ENCODE measurements at regions not wholly inside any gene's neighbourhood (a gene's known extent, or its start where the extent isn't known, plus 50 kb on each side); places are given as distances from the start of the nearest gene placed in this dataset.
A peak's percentile ranks its signal among the peaks of the same experiment; 100 is the strongest.

DNA sequence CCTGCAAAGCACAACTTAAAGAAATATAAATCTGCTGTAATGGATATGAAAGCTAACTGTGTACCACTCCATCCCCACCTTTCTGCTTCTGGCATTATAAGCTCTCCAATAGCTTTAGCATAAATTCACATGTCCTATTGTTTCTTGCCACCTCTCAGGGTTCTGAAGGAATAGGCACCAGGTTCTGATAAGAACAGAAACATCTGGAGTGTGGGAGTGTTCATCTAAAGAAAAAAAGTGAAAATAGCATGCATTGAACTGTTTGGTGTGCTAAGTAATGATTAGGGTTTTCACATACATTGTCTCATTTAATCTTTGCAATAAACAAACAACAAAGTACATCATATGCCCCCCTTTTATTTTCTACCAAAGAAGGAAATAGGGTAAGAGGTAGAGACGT lies 72.3 kb downstream of the FAM76B start:
- ATAC-seq = no peak

DNA sequence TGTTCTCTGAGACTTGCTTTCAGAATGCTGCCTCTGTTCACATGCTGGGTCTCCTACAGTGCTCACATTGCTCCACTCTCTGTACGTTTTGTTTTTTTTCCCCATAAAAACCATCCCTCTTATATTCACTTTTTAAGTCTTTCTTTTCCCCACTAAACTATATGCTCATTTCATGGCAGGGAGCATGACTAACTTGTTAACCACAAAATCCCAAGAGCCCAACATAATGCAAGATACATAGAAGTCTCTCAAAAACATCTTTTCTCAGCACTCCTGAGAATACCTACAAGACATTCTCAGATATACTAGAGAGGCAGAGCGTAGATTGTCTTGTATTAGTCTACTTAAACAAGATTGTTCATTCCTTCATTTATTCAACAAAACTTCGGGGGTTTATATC lies 73.3 kb downstream of the FAM76B start:
- ATAC-seq = no peak

DNA sequence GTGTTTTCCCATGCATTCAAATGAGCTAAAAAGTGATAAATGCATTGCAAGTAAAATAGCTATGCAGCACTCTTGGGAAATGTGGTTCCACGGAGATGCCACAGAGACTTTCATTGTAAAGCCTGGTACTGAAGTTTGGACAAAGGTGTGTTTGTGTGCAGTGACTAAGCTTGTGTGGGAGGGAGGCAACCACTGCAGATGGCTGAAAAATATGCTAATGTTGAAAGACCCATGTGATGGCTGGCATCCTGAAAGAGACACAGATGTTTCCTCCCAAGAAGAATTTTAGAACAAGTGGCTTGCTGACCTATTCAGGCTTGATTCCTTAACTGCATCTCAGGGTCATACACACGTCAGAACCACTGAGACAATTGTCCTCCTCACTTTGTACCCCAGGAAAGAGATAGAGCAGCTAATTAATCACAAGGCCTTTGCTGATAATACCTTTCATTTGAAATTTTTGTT lies 73.8 kb downstream of the FAM76B start:
- ATAC-seq = peak; percentile 85

DNA sequence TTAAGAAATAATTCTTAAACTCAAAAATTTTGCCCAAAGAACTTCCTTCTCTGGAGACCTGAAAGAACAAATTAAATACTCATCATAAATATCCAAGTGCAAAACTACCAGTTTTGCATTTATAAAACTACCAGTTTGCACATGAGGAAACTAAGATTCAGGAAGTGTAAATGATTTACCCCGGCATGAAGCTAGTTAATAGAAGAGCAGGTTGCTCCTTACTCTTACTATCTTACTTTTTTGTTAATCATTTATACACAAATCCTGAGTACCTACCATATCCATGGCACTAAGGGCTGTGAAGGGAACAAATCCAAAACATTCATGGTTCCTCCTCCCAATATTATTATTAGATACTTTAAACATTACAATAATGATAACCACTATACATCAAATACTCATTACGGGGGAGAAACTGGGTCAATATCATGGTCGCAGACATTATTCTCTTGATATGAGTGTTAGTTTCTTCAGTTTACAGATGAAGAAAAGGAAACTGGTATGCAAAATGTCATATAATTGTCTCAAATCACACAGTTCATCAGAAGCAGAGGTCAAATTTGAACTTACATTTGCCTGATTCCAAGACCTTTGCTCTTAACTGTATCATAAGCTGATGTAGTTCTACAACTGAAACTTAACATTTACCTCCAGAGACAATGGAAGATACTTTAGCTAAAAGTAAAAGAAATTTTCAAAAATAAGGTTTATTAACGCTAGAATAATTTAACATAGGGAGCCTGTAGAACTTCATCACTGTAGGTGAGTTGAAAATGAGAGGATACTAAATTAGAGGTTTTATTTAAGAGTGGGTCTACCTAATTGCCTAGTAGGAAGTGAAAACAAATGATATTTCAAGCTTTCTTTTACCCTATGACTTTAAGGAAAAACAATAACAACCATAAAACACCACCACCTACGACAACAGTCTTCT lies 74.5 kb downstream of the FAM76B start:
- ATAC-seq = no peak

DNA sequence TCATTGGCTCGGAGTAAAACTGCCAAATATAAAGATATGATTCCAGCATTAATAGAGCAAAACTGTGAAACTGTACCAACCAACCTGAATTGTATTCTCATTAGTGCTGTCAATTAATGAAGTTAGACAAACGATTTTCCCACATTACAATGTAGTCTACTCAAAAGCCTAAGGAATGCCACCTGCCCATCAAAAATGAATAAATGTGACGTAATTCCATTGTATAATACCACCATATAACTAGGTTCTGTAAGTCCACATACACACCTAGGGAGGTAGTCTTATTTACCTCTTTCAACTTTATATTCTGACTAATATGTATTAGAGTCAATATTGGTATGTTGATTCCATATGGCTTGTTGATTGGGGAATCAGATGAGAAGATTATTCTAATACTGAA lies 76.2 kb downstream of the FAM76B start:
- no peak for ATAC-seq

DNA sequence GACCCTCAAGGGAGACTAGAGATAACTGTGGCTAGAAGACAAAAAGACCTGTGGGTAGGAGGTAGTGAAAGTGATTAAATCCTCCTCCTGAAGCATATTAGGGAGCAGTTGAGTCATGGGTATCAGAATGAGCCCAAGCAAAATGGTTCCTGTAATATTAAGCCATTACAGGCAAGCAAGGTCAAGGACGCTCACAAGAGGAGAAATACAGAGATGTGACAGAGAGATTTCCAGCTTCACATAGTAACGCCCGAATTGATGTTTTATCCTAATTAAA lies 77.7 kb downstream of the FAM76B start:
- no peak for ATAC-seq

DNA sequence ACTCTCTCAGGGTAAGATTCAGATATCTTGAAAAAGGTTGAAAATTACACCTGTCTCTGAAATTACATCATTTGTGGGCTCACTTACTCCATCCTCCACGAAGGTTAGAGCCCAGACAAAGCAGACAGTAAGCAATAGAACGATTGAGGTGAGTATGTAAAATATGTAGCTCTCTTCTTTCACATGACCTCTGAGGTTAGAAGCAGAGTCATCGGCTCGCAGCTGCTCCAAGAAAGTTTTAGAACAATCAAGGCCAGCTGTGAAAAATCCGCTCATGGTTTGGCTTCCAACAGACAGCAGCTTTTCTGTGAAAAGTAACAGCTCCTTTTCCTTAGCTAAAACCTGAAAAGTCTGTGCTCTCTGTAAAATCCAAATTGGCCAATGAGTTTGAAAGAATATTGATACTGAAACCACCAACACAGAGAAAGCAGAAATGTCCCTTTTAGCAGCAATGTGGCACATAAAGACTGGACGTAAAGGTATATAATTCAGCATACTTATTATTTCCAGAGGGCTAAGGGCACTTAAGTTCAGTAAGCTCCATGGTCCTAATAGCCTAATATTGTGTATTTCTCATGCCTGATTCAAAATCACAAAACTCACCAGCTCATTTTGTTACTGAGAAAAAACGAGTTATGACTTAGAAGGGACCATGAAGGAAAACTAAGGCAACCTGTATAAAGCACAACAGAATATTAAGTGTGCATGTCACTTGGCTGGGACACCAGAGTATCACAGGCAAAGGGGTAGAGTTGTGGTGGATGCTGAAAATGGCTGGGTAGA lies 78.2 kb downstream of the FAM76B start:
- no peak for ATAC-seq

DNA sequence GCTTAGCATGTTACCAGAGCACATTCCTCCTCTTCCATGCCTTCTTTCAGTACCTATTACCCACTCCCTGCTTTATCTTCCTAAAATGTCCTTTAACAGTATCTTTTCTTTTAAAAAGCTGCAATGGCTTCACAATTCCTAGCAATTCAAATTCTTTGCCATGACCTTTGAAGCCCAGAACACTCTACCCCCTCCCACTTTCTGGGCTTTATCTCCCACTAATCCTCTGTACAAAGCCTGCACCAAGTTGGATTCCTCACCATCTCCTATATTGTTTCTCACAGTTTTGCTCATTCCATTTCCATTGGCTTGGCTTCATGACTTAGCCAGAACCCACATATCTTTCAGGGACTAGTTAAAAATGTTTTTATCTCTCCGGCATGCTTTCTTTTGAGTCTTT lies 80.9 kb downstream of the FAM76B start:
- no peak for ATAC-seq

DNA sequence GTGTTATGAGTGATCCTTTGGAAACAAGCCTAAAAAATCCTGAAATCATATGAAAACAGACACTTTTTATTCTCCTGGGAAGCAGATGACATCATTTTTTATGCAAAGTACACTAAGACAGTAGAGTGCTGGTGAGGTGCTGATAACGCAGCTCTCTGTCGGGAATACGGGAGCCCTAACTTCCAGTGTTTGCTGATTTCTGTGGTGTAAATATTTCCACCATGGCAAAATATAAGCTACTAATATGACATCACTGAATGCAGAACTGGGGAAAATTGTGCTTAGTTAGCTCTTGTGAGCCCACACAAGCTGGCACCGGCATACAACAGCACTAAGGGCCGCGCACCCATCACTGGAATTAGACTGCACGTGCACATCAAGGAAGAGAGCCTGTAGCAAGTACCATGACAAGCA lies 82.6 kb downstream of the FAM76B start:
- no peak for ATAC-seq

DNA sequence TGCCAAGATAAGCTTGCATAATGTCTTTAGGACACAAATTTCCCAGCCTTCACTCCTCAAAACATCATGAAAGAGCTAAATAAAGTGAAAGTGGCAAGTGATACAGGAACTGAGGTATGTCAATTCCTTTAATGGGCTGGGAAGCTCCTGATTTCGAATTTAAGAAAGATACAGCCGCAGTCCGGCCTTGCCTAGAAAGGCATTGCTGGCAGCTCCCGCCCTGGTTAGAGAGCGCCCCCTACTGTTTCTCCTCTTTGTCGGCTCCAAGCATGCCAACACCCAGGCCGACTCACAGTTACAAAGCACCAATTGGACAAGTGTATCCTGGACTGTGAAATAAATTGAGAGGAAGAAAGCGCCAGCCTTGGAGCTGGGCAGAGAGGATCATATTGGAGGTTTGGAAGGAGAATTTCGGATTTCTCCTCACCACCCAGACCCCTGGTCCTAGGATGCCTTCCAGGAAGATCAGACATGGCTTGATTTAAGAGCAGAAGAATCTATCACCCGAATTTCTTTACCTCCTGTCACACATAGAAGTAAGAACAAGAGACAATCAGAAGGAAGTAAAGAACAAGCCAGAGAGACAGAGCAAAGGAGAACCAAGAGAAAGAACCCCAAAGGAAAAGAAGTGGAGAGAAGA lies 84.0 kb downstream of the FAM76B start:
- ATAC-seq = peak; percentile 95

DNA sequence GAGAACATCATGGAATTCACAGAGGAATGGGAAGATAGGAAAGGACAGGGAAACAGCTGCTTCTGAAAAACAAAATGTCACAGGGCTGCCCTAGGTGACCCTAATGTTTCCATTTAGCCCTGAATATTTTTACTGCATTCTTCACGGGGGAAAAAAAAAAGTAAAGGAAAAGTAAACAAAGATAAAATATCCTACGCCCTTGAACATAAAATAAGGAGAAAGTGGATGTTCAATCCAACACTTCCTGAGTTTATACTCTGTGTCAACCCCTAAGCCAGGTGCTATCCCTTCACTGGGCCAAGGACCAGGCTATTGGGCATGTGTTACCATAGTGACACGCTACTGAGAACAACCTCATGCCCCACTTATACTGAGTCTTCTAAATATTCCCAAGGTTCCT lies 84.7 kb downstream of the FAM76B start:
- ATAC-seq = no peak

DNA sequence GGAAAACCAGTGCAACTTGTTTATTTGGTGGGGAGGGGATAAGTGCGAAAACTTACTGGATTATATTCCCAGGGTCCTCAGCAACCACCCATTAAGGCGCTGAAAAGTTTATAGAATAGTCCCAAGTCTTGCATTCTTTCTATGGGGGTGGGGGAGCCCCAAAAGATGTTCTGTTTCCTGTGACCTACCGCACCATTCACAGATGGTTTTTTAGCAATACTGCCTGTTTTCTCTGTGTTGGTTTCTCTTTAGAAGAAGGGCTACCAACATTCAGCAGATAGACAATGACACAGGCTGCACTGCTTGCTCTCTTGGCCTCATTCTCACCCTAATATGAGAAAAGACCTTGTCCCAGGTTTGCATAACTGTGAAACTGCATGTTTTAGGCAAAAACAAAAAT lies 86.5 kb downstream of the FAM76B start:
- ATAC-seq = no peak

DNA sequence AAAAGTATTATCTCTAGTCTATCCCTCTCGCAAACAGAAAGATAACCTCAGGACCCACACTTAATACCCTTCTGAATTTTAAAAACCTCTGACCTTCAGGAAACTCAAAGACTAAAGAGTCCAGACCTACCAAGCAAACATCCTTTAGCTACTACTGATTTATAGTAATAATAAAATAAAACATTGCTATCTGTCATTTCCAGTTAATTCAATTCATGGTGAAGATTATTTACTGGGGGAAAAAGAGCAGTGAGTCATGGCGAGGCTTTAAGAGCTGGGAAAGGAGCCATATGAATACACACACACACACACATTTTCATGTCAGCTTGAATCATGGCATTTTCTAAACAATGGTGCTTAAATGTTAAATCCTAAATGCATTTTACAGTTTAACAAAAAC lies 87.1 kb downstream of the FAM76B start:
- ATAC-seq = peak; percentile 57

DNA sequence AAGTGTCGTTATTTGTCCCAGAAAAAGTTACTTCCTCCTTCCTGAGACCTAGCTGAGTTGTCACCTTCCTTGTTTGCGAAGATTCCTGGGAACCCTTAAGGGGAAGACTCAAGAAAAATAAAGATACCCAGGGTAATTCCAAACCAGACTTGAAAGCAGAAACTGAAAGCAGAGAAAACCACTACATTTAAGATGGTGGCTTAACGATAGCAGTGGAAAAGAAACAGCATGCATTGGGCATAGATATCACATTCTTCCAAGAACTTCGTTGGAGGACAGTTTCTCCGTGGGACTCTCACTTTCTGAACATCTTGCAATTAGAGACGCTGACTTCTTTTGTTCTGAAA lies 89.1 kb downstream of the FAM76B start:
- no peak for ATAC-seq

DNA sequence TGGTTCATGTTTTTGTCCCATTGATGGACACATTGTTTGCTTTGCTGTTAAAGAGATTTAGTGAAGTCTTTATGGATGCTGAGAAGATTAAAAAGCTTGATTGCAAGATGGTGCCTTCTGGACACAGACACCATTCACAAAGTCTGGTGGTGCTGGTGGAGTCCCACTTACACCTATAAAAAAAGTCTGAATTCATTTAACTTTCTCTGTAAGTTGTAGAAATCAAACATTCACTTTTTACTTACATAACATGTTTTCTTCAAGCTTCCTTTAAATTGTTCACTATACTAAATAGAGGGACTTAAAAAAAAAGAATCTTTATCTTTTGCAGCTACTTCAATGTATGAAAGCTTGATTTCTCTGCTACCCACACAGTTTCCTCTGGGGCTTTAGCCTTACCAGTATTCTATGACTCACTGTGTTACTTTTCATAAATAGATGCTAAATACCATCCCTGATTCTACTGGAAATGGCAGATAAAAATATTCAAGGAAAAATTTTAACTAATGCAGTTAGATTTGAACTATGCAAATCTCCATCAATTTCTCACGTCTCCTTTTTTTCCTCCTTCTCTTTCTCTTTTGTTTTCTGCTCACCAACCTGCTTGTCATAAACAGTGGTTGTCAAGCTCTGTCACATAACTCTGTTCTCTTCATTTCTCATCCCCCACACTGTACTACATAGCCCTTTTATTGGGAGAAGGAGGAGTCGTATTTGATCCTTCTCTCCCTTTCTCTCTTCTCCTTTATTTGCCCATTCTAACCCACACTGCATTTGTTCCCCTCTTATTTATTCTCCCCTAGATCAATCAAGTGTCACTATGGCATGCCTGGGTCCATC lies 89.7 kb downstream of the FAM76B start:
- ATAC-seq = no peak

DNA sequence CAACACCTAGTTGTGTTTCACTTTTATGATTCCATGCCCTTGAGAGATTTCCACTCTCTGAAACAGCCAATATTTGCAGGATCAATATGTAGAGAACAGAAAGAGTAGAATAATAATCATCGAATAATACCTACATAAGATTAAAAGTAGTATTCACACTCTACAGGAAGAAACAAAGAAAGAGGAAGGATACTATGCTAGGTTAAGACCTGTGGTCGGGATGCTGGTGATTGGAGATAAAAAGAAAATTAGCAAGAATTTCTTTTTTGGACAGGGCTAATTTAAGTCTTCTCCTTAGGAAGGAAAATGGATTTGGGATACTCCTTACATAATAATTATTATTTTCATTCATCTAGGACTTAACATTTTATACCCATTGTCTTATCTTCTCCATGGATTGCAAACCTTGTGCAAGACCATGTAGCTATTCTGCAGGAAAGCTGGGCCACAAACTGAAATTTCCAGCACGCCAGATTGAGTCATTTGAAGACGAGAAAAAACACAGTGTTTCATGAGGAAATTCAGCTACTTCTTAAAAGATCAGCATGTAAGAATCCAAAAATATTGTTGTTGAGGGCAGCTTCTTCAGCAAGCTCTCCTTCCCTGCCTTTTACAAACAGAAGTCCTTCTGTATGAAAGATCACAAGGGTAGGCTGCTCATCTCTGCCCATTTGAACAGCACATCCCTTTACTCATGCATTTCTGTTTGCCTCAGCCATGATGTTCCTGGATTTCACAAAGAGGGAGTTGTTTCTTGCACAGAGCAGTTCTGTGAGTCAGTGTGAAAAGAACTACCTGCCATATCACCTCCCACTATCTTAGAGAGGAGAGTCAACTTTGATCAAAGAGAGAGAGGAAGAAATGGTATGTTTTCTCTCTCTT lies 90.7 kb downstream of the FAM76B start:
- ATAC-seq = peak; percentile 68

DNA sequence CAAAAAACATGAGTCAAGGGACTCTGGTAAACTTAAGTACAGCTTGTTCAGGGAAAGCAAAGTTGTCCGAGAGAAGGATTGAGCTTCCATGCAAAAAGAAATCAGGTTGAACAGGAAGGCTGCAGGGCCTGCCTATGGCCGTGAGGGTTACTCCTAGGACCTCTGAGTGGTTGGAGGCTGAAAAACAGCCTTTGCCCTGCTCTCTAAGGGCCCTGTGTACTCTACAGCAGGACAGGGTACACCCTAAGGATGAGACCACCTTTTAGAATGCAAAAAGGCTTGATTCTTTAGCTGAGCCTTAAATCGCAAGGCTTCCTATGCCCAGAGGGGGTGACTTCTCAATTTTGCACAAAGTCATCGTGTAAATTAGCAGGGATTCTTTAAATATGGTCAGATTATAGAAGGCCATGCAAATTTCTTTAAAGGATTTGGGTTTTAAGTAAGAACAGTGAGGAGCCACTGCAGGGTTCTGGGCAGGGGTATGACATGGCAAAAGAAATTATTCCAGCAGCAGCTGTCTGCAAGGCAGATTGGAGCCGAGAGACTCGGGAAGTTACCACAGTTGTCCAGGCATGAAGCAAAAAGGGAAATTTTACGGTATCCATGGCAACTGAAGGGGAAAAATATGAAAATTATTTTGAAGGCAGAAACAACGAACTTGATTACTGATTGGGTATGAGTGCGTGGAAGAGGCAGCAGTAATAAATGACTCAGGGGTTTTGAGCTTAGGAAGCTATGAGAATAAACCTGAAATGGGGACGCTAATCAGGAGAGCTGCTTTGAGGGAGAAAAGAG lies 91.8 kb downstream of the FAM76B start:
- peak; percentile 35 for ATAC-seq

DNA sequence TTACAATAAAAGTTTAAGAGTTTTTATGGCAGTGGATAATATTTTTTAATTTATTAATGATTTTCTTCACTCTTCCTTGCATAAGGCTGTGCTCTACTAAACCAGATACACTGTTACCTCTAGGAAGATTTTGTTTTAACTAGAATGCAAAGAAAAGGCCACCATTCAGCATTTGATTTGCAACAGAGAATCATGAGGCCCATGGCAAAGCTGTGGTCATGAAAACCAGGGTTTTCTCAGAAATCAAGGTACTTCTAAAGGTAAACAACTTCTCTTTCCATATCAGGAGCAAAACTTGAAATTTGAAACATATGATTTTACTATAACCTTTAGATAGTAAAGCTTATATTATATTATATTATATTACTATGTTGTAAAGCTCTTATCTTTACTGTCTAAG lies 94.4 kb downstream of the FAM76B start:
- no peak for ATAC-seq

DNA sequence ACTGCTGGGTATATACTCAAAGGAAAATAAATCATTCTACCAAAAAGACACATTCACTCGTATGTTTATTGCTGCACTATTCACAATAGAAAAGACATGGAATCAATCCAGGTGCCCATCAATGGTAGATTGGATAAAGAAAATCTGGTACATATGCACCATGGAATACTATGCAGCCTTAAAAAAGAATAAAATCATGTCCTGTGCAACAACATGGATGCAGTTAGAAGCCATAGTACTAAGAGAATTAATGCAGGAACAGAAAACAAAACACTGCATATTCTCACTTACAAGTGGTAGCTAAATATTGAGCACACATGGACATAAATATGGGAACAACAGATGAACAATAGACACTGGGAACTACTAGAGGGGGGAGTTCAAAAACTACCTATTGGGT lies 96.3 kb downstream of the FAM76B start:
- no peak for ATAC-seq

DNA sequence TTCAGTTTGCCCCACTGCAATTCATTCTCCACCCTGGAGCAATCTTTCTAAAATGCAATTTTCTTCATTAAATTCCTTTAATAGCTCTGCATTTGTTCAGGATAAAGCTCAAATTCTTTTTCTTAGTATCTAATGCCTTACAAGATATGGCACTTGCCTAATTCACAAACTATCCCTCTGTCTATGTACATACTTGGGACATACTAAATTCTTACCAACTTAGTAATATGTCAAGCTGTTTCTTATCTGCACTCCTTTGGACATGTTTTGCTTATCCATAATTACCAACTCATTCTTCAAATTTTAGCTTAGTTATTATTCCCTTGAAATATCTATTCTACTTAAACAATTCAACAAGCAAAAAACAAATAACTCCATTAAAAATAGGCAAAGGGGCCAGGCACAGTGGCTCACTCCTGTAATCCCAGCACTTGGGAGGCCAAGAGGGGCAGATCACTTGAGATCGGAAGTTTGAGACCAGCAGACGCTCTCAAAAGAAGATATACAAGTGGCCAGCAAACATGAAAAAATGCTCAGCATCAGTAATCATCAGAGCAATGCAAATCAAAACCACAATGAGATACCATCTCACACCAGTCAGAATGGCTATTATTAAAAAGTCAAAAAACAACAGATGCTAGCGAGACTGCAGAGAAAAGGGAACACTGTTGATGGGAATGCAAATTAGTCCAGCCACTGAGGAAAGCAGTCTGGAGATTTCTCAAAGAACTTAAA lies 96.9 kb downstream of the FAM76B start:
- ATAC-seq = no peak

All from esophagus mucosa (tissue), 1 donor.